ENCODE measurements at regions not wholly inside any gene's neighbourhood (a gene's known extent, or its start where the extent isn't known, plus 50 kb on each side); places are given as distances from the start of the nearest gene placed in this dataset.

- H3K4me3 ChIP-seq (replicated peaks in 1 of 3; ENCODE audit: insufficient read depth in 1 of 3, low read depth in 2 of 3, low read length in 3 of 3) = no peak overlapping the region
- no peak for TF ChIP-seq ZNF556 (CRISPR knock-in tag; IDR thresholded peaks at IDR 0.05; ENCODE audit: borderline replicate concordance)
- TF ChIP-seq HNRNPUL1 (IDR thresholded peaks at IDR 0.05; ENCODE audit: low read depth, low read length) = no peak
- no peak for TF ChIP-seq ZNF883 (CRISPR knock-in tag; IDR thresholded peaks at IDR 0.05; ENCODE audit: not compliant biosample characterization)
- no peak for TF ChIP-seq LRRFIP1 (CRISPR knock-in tag; conservative IDR thresholded peaks at IDR 0.05)
- no peak for TF ChIP-seq ZNF20 (CRISPR knock-in tag; IDR thresholded peaks at IDR 0.05)
- no peak for TF ChIP-seq DZIP1 (CRISPR knock-in tag; IDR thresholded peaks at IDR 0.05)
- TF ChIP-seq MEIS1 (CRISPR knock-in tag; IDR thresholded peaks at IDR 0.05; ENCODE audit: borderline replicate concordance) = no peak
- no peak for TF ChIP-seq PRDM4 (CRISPR knock-in tag; IDR thresholded peaks at IDR 0.05; ENCODE audit: borderline replicate concordance)
- TF ChIP-seq KDM6A (CRISPR knock-in tag; IDR thresholded peaks at IDR 0.05; ENCODE audit: low read depth) = no peak
- H3K36me3 ChIP-seq (replicated peaks in 1 of 2; ENCODE audit: control insufficient read depth in 1 of 2, insufficient read depth in 2 of 2, low read length in 2 of 2) = no peaks in the 10 kb centered on the region
- no peak overlapping the region for H2AFZ ChIP-seq (ENCODE audit: low read length)
- FAIRE-seq (no peak), ATAC-seq (no peak), DNase-seq (ENCODE audit: low spot score) (no peak)
- H3K4me2 ChIP-seq (ENCODE audit: low read depth, low read length) = no peak overlapping the region
- BruUV-seq (replicated peaks) = no TSS peak
- H3K9ac ChIP-seq (ENCODE audit: insufficient read depth, low read depth, low read length) = no peak overlapping the region
- no peaks in the 10 kb centered on the region for H3K79me2 ChIP-seq (ENCODE audit: insufficient read depth, low read length)
- ChIA-PET POLR2A (no interaction called here), CTCF (ENCODE audit: low intra/inter-chr PET ratio, low total read pairs) (no interaction called here)
- no peaks in the 10 kb centered on the region for H3K4me1 ChIP-seq (ENCODE audit: insufficient read depth, low read length)
- H3K27me3 ChIP-seq (ENCODE audit: control insufficient read depth in 1 of 2, insufficient read depth in 2 of 2, low read length in 2 of 2) = peaks cover 0 to 16% of the 10 kb centered on the region in 2 experiments; a peak in 2 of 5 replicates
- H3K9me3 ChIP-seq (ENCODE audit: low read length) = no peaks in the 10 kb centered on the region
- 17% methylated on average over 7 of the region's 7 CpGs for WGBS (ENCODE audit: low lambda C conversion rate)
- H3K27ac ChIP-seq (ENCODE audit: extremely low read length, insufficient read depth, low read length) = no peak overlapping the region
- in situ Hi-C loops (cut with HindIII; ENCODE audit: extremely low pct_ligation_motif_present, low pct_unique_long_range_greater_than_20kb) = no loop called here
- no peaks in the 10 kb centered on the region for H4K20me1 ChIP-seq (ENCODE audit: insufficient read depth, low read length)
- intact Hi-C loops (cut with micrococcal nuclease; ENCODE audit: unreplicated experiment) = no loop called here
Measured at GRCh38 chr11:45087086-45087899, 59.1 kb upstream of the PRDM11 start.
